CD8-positive, alpha-beta memory T cell (primary cell): ENCODE measurements at regions not wholly inside any gene's neighbourhood (a gene's known extent, or its start where the extent isn't known, plus 50 kb on each side); places are given as distances from the start of the nearest gene placed in this dataset.
"Not testable (repeated sequence)": the region's sequence is repeated elsewhere in the genome, so short reads cannot be mapped to it uniquely, and the experiment has no call there.

ENCODE experiments used
- CTCF ChIA-PET: fragments of 350-600 bp; sonication (Branson Sonifier 250); formaldehyde crosslinking; loops from one replicate; lab custom pipeline; 2021; ENCODE audit warnings: antibody characterized with exemption; lab: Charles Lee
- POLR2A ChIA-PET: fragments of 350-600 bp; sonication (Branson Sonifier 250); formaldehyde crosslinking; loops from one replicate; lab custom pipeline; 2021; ENCODE audit warnings: antibody characterized with exemption; lab: Charles Lee
- DNase-seq, 5 donors: peaks; one replicate each; pipeline versions ENCODE4 v3.0.0 to v3.0.0-alpha.2; 2020 to 2022; ENCODE audit warnings: mixed read lengths in 1 of 5
- H3K27ac ChIP-seq: one replicate; pipeline ENCODE4 v1.7.0; 2013; ENCODE audit warnings: low read depth, mild to moderate bottlenecking, low read length, moderate library complexity
- H3K27me3 ChIP-seq: 2 replicates; pipeline ENCODE4 v1.7.0; 2013; ENCODE audit warnings: low read length, mild to moderate bottlenecking; ENCODE audit not compliant: insufficient read depth, poor library complexity, severe bottlenecking
- H3K36me3 ChIP-seq: 2 replicates; pipeline ENCODE4 v1.7.0; 2013; ENCODE audit warnings: mild to moderate bottlenecking, low read length, moderate library complexity; ENCODE audit not compliant: insufficient read depth
- H3K4me1 ChIP-seq: 2 replicates; pipeline ENCODE4 v1.7.0; 2013; ENCODE audit warnings: mild to moderate bottlenecking, low read length, moderate library complexity; ENCODE audit not compliant: insufficient read depth
- H3K4me3 ChIP-seq: 2 replicates; pipeline ENCODE4 v1.7.0; 2013; ENCODE audit warnings: mild to moderate bottlenecking, low read length
- H3K9me3 ChIP-seq: 2 replicates; pipeline ENCODE4 v1.7.0; 2013; ENCODE audit warnings: mild to moderate bottlenecking, low read length
- H3K27ac Mint-ChIP-seq, 8 donors: one replicate each; pipeline ENCODE4 v1.8.0; 2020 to 2021; ENCODE audit warnings: mixed read lengths in 8 of 8, mild to moderate bottlenecking in 6 of 8, inconsistent platforms in 3 of 8, moderate library complexity in 3 of 8
- H3K27me3 Mint-ChIP-seq, 2 donors: one replicate each; pipeline ENCODE4 v1.8.0; 2020 to 2021; ENCODE audit warnings: mixed read lengths in 2 of 2, mild to moderate bottlenecking in 1 of 2, moderate library complexity in 1 of 2
- H3K36me3 Mint-ChIP-seq, 3 donors: one replicate each; pipeline ENCODE4 v1.8.0; 2020 to 2021; ENCODE audit warnings: mixed read lengths in 3 of 3, inconsistent platforms in 1 of 3, mild to moderate bottlenecking in 1 of 3
- H3K4me1 Mint-ChIP-seq, 3 donors: one replicate each; pipeline ENCODE4 v1.8.0; 2020 to 2021; ENCODE audit warnings: mixed read lengths in 3 of 3, inconsistent platforms in 1 of 3, mild to moderate bottlenecking in 1 of 3
- H3K4me3 Mint-ChIP-seq, 7 donors: one replicate each; pipeline ENCODE4 v1.8.0; 2020 to 2021; ENCODE audit warnings: mixed read lengths in 7 of 7, mild to moderate bottlenecking in 6 of 7, moderate library complexity in 4 of 7, inconsistent platforms in 2 of 7
- H3K9me3 Mint-ChIP-seq, 5 donors: one replicate each; pipeline ENCODE4 v1.8.0; 2020 to 2022; ENCODE audit warnings: mixed read lengths in 5 of 5, mild to moderate bottlenecking in 3 of 5, moderate library complexity in 2 of 5, inconsistent platforms in 1 of 5

- H3K4me3 Mint-ChIP-seq, result no peak overlapping the region
- no peak for DNase-seq
- H3K4me1 Mint-ChIP-seq, result no peaks in the 10 kb centered on the region
- Histone ChIP-seq H3K9me3 (no peaks in the 10 kb centered on the region), H3K27ac (no peak overlapping the region), H3K36me3 (no peaks in the 10 kb centered on the region), H3K27me3 (no peaks in the 10 kb centered on the region), H3K4me1 (no peaks in the 10 kb centered on the region), H3K4me3 (no peak overlapping the region)
- ChIA-PET POLR2A (no interaction called here), CTCF (no interaction called here)
- H3K27ac Mint-ChIP-seq, result no peak overlapping the region
- H3K27me3 Mint-ChIP-seq, result peaks cover 0 to 1% of the 10 kb centered on the region in 2 donors
- H3K36me3 Mint-ChIP-seq, result no peaks in the 10 kb centered on the region
- H3K9me3 Mint-ChIP-seq, result peaks cover 5 to 21% (median 9%) of the 10 kb centered on the region in 5 donors
Measured at GRCh38 chr10:20502903-20503585, 394.1 kb downstream of the NEBL start.

GRCh38 chr10:20494474-20494873 is 402.6 kb downstream of the NEBL start:
- H3K4me3 Mint-ChIP-seq, result no peak overlapping the region

GRCh38 chr10:20492447-20492846 is 404.7 kb downstream of the NEBL start:
- H3K27ac Mint-ChIP-seq, result no peak overlapping the region
- H3K4me1 Mint-ChIP-seq, result no peaks in the 10 kb centered on the region
- POLR2A ChIA-PET, result no interaction called here
- H3K27me3 Mint-ChIP-seq, result no peaks in the 10 kb centered on the region
- CTCF ChIA-PET, result no interaction called here
- Histone ChIP-seq H3K27ac (no peak overlapping the region), H3K27me3 (no peaks in the 10 kb centered on the region), H3K4me1 (no peaks in the 10 kb centered on the region), H3K4me3 (no peak overlapping the region), H3K9me3 (no peaks in the 10 kb centered on the region), H3K36me3 (no peaks in the 10 kb centered on the region)
- H3K9me3 Mint-ChIP-seq, result peaks cover 9 to 26% (median 13%) of the 10 kb centered on the region in 5 donors
- no peak for DNase-seq
- no peaks in the 10 kb centered on the region for H3K36me3 Mint-ChIP-seq
- no peak overlapping the region for H3K4me3 Mint-ChIP-seq

More at GRCh38 chr10:20494474-20494873, 402.6 kb downstream of the NEBL start:
- POLR2A ChIA-PET, result no interaction called here
- Histone ChIP-seq H3K4me3 (no peak overlapping the region), H3K27ac (no peak overlapping the region), H3K9me3 (no peaks in the 10 kb centered on the region), H3K27me3 (no peaks in the 10 kb centered on the region), H3K4me1 (no peaks in the 10 kb centered on the region), H3K36me3 (no peaks in the 10 kb centered on the region)
- no peak for DNase-seq
- Mint-ChIP-seq H3K9me3 (peaks cover 15 to 32% (median 18%) of the 10 kb centered on the region in 5 donors), H3K36me3 (no peaks in the 10 kb centered on the region), H3K27me3 (no peaks in the 10 kb centered on the region), H3K4me1 (no peaks in the 10 kb centered on the region), H3K27ac (no peak overlapping the region)
- CTCF ChIA-PET, result no interaction called here

GRCh38 chr10:20489961-20490360 is 407.1 kb downstream of the NEBL start:
- no peak overlapping the region for H3K4me3 Mint-ChIP-seq
- CTCF ChIA-PET, result no interaction called here
- H3K4me1 Mint-ChIP-seq, result no peaks in the 10 kb centered on the region
- Histone ChIP-seq H3K36me3 (no peaks in the 10 kb centered on the region), H3K4me1 (no peaks in the 10 kb centered on the region), H3K27ac (no peak overlapping the region), H3K4me3 (no peak overlapping the region), H3K9me3 (no peaks in the 10 kb centered on the region), H3K27me3 (no peaks in the 10 kb centered on the region)
- DNase-seq, result no peak
- H3K9me3 Mint-ChIP-seq, result peaks cover 5 to 29% (median 11%) of the 10 kb centered on the region in 5 donors
- no peaks in the 10 kb centered on the region for H3K36me3 Mint-ChIP-seq
- H3K27ac Mint-ChIP-seq, result no peak overlapping the region
- POLR2A ChIA-PET, result no interaction called here
- no peaks in the 10 kb centered on the region for H3K27me3 Mint-ChIP-seq

DNA sequence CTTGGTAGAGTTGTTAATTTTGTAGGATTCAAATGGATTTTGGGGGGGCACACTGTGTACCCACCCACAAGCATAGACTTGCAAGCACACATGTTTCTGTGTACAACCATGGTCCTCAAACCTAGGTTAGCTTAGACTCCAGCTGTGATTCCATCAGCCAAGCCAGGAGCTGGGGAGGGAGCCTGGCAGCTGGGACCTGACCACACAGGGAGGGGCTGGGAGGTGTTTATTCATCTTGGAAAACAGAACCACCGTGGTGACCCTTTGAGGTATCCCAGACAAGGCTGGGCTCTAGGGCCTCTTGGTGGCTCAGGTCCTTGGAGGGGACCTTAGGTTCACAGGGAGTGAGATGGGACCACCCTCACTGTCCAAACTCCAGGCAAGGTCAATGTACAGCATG is 410.3 kb downstream of the NEBL start:
- H3K36me3 ChIP-seq, result no peaks in the 10 kb centered on the region
- peaks cover 0 to 1% of the 10 kb centered on the region in 2 donors for H3K27me3 Mint-ChIP-seq
- H3K9me3 ChIP-seq, result no peaks in the 10 kb centered on the region
- ChIA-PET POLR2A (no interaction called here), CTCF (no interaction called here)
- no peaks in the 10 kb centered on the region for H3K4me1 Mint-ChIP-seq
- no peaks in the 10 kb centered on the region for H3K4me1 ChIP-seq
- H3K4me3 ChIP-seq, result no peak overlapping the region
- H3K9me3 Mint-ChIP-seq, result peaks cover 0 to 8% (median 4%) of the 10 kb centered on the region in 5 donors
- DNase-seq, result no peak
- H3K27ac Mint-ChIP-seq, result no peak overlapping the region
- H3K36me3 Mint-ChIP-seq, result no peaks in the 10 kb centered on the region
- no peaks in the 10 kb centered on the region for H3K27me3 ChIP-seq
- no peak overlapping the region for H3K4me3 Mint-ChIP-seq
- H3K27ac ChIP-seq, result no peak overlapping the region

- H3K4me1 Mint-ChIP-seq, result no peaks in the 10 kb centered on the region
- H3K27ac Mint-ChIP-seq, result no peak overlapping the region
- peaks cover 0 to 1% of the 10 kb centered on the region in 2 donors for H3K27me3 Mint-ChIP-seq
- no peak overlapping the region for H3K4me3 Mint-ChIP-seq
- H3K27ac ChIP-seq, result no peak overlapping the region
- H3K27me3 ChIP-seq, result no peaks in the 10 kb centered on the region
- no peaks in the 10 kb centered on the region for H3K36me3 ChIP-seq
- H3K36me3 Mint-ChIP-seq, result no peaks in the 10 kb centered on the region
- peaks cover 0 to 9% (median 5%) of the 10 kb centered on the region in 5 donors for H3K9me3 Mint-ChIP-seq
- no peak for DNase-seq
- no peaks in the 10 kb centered on the region for H3K4me1 ChIP-seq
- ChIA-PET POLR2A (no interaction called here), CTCF (no interaction called here)
- no peak overlapping the region for H3K4me3 ChIP-seq
- no peaks in the 10 kb centered on the region for H3K9me3 ChIP-seq
Measured at GRCh38 chr10:20485554-20485953, 411.6 kb downstream of the NEBL start.

GRCh38 chr10:20481054-20481453 is 416.1 kb downstream of the NEBL start:
- no peaks in the 10 kb centered on the region for H3K36me3 Mint-ChIP-seq
- H3K4me1 Mint-ChIP-seq, result no peaks in the 10 kb centered on the region
- Histone ChIP-seq H3K27ac (no peak overlapping the region), H3K4me3 (no peak overlapping the region), H3K4me1 (no peaks in the 10 kb centered on the region), H3K27me3 (no peaks in the 10 kb centered on the region), H3K36me3 (no peaks in the 10 kb centered on the region), H3K9me3 (no peaks in the 10 kb centered on the region)
- H3K27ac Mint-ChIP-seq, result no peak overlapping the region
- peaks cover 0 to 1% of the 10 kb centered on the region in 2 donors for H3K27me3 Mint-ChIP-seq
- H3K4me3 Mint-ChIP-seq, result no peak overlapping the region
- DNase-seq, result no peak
- ChIA-PET CTCF (no interaction called here), POLR2A (no interaction called here)
- H3K9me3 Mint-ChIP-seq, result peaks cover 2 to 9% (median 4%) of the 10 kb centered on the region in 5 donors

DNA sequence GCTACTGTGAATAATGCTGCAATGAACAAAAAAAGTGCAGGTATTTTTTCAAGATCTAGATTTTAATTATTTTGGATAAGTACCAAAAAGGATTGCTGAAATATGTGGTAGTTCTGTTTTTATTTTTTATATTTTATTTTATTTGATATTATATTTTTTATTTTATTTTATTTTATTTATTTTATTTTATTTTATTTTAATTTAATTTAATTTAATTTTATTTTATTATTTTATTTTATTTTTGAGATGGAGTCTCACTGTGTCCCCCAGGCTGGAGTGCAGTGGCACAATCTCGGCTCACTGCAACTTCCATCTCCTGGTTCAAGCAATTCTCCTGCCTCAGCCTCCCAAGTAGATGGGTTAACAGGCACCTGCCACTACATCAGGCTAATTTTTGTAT is 416.5 kb downstream of the NEBL start:
- H3K36me3 Mint-ChIP-seq, H3K27me3 ChIP-seq, H3K27ac Mint-ChIP-seq, H3K4me3 Mint-ChIP-seq, H3K27ac ChIP-seq, H3K36me3 ChIP-seq, CTCF ChIA-PET, H3K9me3 Mint-ChIP-seq, DNase-seq, H3K4me3 ChIP-seq, H3K27me3 Mint-ChIP-seq, H3K4me1 ChIP-seq, H3K4me1 Mint-ChIP-seq, POLR2A ChIA-PET, H3K9me3 ChIP-seq: not testable (repeated sequence)
